Astrocyte (in vitro differentiated cells and primary cell): ENCODE measurements at regions not wholly inside any gene's neighbourhood (a gene's known extent, or its start where the extent isn't known, plus 50 kb on each side); places are given as distances from the start of the nearest gene placed in this dataset.

Experiments used
- EZH2 ChIP-seq: IDR thresholded peaks from 2 replicates; pipeline ENCODE4 v1.6.1; 2012; ENCODE audit warnings: mild to moderate bottlenecking, low read length, inconsistent platforms; ENCODE audit not compliant: insufficient read depth
- TF ChIP-seq, protein P1 (sequence below): IDR thresholded peaks from 2 replicates; pipeline ENCODE4 v1.5.1; 2011; ENCODE audit warnings: low read depth, mild to moderate bottlenecking, inconsistent platforms, low read length, moderate library complexity; ENCODE audit not compliant: insufficient read depth

GRCh38 chr18:22765896-22766295, 167.2 kb upstream of the RBBP8 start:
- TF ChIP-seq, protein P1, sequence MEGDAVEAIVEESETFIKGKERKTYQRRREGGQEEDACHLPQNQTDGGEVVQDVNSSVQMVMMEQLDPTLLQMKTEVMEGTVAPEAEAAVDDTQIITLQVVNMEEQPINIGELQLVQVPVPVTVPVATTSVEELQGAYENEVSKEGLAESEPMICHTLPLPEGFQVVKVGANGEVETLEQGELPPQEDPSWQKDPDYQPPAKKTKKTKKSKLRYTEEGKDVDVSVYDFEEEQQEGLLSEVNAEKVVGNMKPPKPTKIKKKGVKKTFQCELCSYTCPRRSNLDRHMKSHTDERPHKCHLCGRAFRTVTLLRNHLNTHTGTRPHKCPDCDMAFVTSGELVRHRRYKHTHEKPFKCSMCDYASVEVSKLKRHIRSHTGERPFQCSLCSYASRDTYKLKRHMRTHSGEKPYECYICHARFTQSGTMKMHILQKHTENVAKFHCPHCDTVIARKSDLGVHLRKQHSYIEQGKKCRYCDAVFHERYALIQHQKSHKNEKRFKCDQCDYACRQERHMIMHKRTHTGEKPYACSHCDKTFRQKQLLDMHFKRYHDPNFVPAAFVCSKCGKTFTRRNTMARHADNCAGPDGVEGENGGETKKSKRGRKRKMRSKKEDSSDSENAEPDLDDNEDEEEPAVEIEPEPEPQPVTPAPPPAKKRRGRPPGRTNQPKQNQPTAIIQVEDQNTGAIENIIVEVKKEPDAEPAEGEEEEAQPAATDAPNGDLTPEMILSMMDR = no peak
- no peak for TF ChIP-seq EZH2
